ENCODE measurements at regions not wholly inside any gene's neighbourhood (a gene's known extent, or its start where the extent isn't known, plus 50 kb on each side); places are given as distances from the start of the nearest gene placed in this dataset.
"Not testable (repeated sequence)": the region's sequence is repeated elsewhere in the genome, so short reads cannot be mapped to it uniquely, and the experiment has no call there.

- no peak for DNase-seq
- no peaks in the 10 kb centered on the region for H3K36me3 ChIP-seq (ENCODE audit: control insufficient read depth, insufficient read depth, low read length)
- no peaks in the 10 kb centered on the region for H3K9me3 ChIP-seq (ENCODE audit: control insufficient read depth, low read depth, low read length)
- H3K27ac ChIP-seq (ENCODE audit: low read length) = no peak overlapping the region
- no CpG with 5 or more reads among the region's 1 CpG for WGBS (ENCODE audit: insufficient coverage, low lambda C conversion rate)
- H3K4me1 ChIP-seq (ENCODE audit: control insufficient read depth, insufficient read depth, low read length) = no peaks in the 10 kb centered on the region
- H3K27me3 ChIP-seq (ENCODE audit: control insufficient read depth, insufficient read depth, low read length) = no peaks in the 10 kb centered on the region
- no peak overlapping the region for H3K4me3 ChIP-seq (ENCODE audit: low read length)
These were observed 115.6 kb downstream of the TNFSF18 start for GRCh38 chr1:172935062-172935592.

GRCh38 chr1:172936088-172936645 lies 114.6 kb downstream of the TNFSF18 start:
- no peaks in the 10 kb centered on the region for H3K27me3 ChIP-seq (ENCODE audit: control insufficient read depth, insufficient read depth, low read length)
- no peaks in the 10 kb centered on the region for H3K36me3 ChIP-seq (ENCODE audit: control insufficient read depth, insufficient read depth, low read length)
- no peak overlapping the region for H3K4me3 ChIP-seq (ENCODE audit: low read length)
- no CpG with 5 or more reads among the region's 3 CpGs for WGBS (ENCODE audit: insufficient coverage, low lambda C conversion rate)
- no peak for DNase-seq
- no peaks in the 10 kb centered on the region for H3K9me3 ChIP-seq (ENCODE audit: control insufficient read depth, low read depth, low read length)
- H3K27ac ChIP-seq (ENCODE audit: low read length) = no peak overlapping the region
- H3K4me1 ChIP-seq (ENCODE audit: control insufficient read depth, insufficient read depth, low read length) = no peaks in the 10 kb centered on the region

- Histone ChIP-seq H3K4me3 (ENCODE audit: low read length) (no peak overlapping the region), H3K36me3 (ENCODE audit: control insufficient read depth, insufficient read depth, low read length) (no peaks in the 10 kb centered on the region), H3K27ac (ENCODE audit: low read length) (no peak overlapping the region), H3K27me3 (ENCODE audit: control insufficient read depth, insufficient read depth, low read length) (no peaks in the 10 kb centered on the region), H3K9me3 (ENCODE audit: control insufficient read depth, low read depth, low read length) (no peaks in the 10 kb centered on the region), H3K4me1 (ENCODE audit: control insufficient read depth, insufficient read depth, low read length) (no peaks in the 10 kb centered on the region)
- DNase-seq = no peak
These were observed 112.1 kb downstream of the TNFSF18 start for GRCh38 chr1:172938681-172939080.

- Histone ChIP-seq H3K36me3 (ENCODE audit: control insufficient read depth, insufficient read depth, low read length) (no peaks in the 10 kb centered on the region), H3K4me3 (ENCODE audit: low read length) (no peak overlapping the region), H3K9me3 (ENCODE audit: control insufficient read depth, low read depth, low read length) (no peaks in the 10 kb centered on the region), H3K27ac (ENCODE audit: low read length) (no peak overlapping the region), H3K27me3 (ENCODE audit: control insufficient read depth, insufficient read depth, low read length) (no peaks in the 10 kb centered on the region), H3K4me1 (ENCODE audit: control insufficient read depth, insufficient read depth, low read length) (no peaks in the 10 kb centered on the region)
- DNase-seq = no peak
- no CpG with 5 or more reads among the region's 4 CpGs for WGBS (ENCODE audit: insufficient coverage, low lambda C conversion rate)
These were observed 111.3 kb downstream of the TNFSF18 start for GRCh38 chr1:172939475-172939874.

- no peak overlapping the region for H3K27ac ChIP-seq (ENCODE audit: low read length)
These were observed 110.4 kb downstream of the TNFSF18 start for GRCh38 chr1:172940174-172940855.

GRCh38 chr1:172941471-172941870 lies 109.3 kb downstream of the TNFSF18 start:
- WGBS (ENCODE audit: insufficient coverage, low lambda C conversion rate) = no CpG with 5 or more reads among the region's 1 CpG
- Histone ChIP-seq H3K27me3 (ENCODE audit: control insufficient read depth, insufficient read depth, low read length) (no peaks in the 10 kb centered on the region), H3K4me3 (ENCODE audit: low read length) (no peak overlapping the region), H3K27ac (ENCODE audit: low read length) (no peak overlapping the region), H3K4me1 (ENCODE audit: control insufficient read depth, insufficient read depth, low read length) (no peaks in the 10 kb centered on the region), H3K36me3 (ENCODE audit: control insufficient read depth, insufficient read depth, low read length) (no peaks in the 10 kb centered on the region), H3K9me3 (ENCODE audit: control insufficient read depth, low read depth, low read length) (no peaks in the 10 kb centered on the region)
- no peak for DNase-seq

More at GRCh38 chr1:172940174-172940855, 110.4 kb downstream of the TNFSF18 start:
- no peaks in the 10 kb centered on the region for H3K9me3 ChIP-seq (ENCODE audit: control insufficient read depth, low read depth, low read length)
- H3K27me3 ChIP-seq (ENCODE audit: control insufficient read depth, insufficient read depth, low read length) = no peaks in the 10 kb centered on the region
- no peaks in the 10 kb centered on the region for H3K4me1 ChIP-seq (ENCODE audit: control insufficient read depth, insufficient read depth, low read length)
- no peaks in the 10 kb centered on the region for H3K36me3 ChIP-seq (ENCODE audit: control insufficient read depth, insufficient read depth, low read length)
- peak in 1 of 2 donors; percentile 14 for DNase-seq
- WGBS (ENCODE audit: insufficient coverage, low lambda C conversion rate) = no CpG with 5 or more reads among the region's 5 CpGs
- H3K4me3 ChIP-seq (ENCODE audit: low read length) = no peak overlapping the region

- no peaks in the 10 kb centered on the region for H3K27me3 ChIP-seq (ENCODE audit: control insufficient read depth, insufficient read depth, low read length)
- WGBS (ENCODE audit: insufficient coverage, low lambda C conversion rate) = no CpG with 5 or more reads among the region's 2 CpGs
- no peak for DNase-seq
- no peak overlapping the region for H3K27ac ChIP-seq (ENCODE audit: low read length)
- no peak overlapping the region for H3K4me3 ChIP-seq (ENCODE audit: low read length)
- no peaks in the 10 kb centered on the region for H3K36me3 ChIP-seq (ENCODE audit: control insufficient read depth, insufficient read depth, low read length)
- no peaks in the 10 kb centered on the region for H3K9me3 ChIP-seq (ENCODE audit: control insufficient read depth, low read depth, low read length)
- no peaks in the 10 kb centered on the region for H3K4me1 ChIP-seq (ENCODE audit: control insufficient read depth, insufficient read depth, low read length)
These were observed 108.8 kb downstream of the TNFSF18 start for GRCh38 chr1:172941945-172942344.

GRCh38 chr1:172943138-172943537 lies 107.6 kb downstream of the TNFSF18 start:
- H3K27me3 ChIP-seq (ENCODE audit: control insufficient read depth, insufficient read depth, low read length); H3K9me3 ChIP-seq (ENCODE audit: control insufficient read depth, low read depth, low read length); H3K4me3 ChIP-seq (ENCODE audit: low read length); H3K27ac ChIP-seq (ENCODE audit: low read length); H3K4me1 ChIP-seq (ENCODE audit: control insufficient read depth, insufficient read depth, low read length); H3K36me3 ChIP-seq (ENCODE audit: control insufficient read depth, insufficient read depth, low read length); DNase-seq: not testable (repeated sequence)
- no CpG with 5 or more reads among the region's 2 CpGs for WGBS (ENCODE audit: insufficient coverage, low lambda C conversion rate)

GRCh38 chr1:172944931-172945330 lies 105.8 kb downstream of the TNFSF18 start:
- H3K4me1 ChIP-seq (ENCODE audit: control insufficient read depth, insufficient read depth, low read length) = no peaks in the 10 kb centered on the region
- H3K27ac ChIP-seq (ENCODE audit: low read length) = no peak overlapping the region
- H3K36me3 ChIP-seq (ENCODE audit: control insufficient read depth, insufficient read depth, low read length) = no peaks in the 10 kb centered on the region
- H3K27me3 ChIP-seq (ENCODE audit: control insufficient read depth, insufficient read depth, low read length) = no peaks in the 10 kb centered on the region
- H3K9me3 ChIP-seq (ENCODE audit: control insufficient read depth, low read depth, low read length) = no peaks in the 10 kb centered on the region
- DNase-seq = no peak
- H3K4me3 ChIP-seq (ENCODE audit: low read length) = no peak overlapping the region

- Histone ChIP-seq H3K27ac (ENCODE audit: low read length) (no peak overlapping the region), H3K9me3 (ENCODE audit: control insufficient read depth, low read depth, low read length) (no peaks in the 10 kb centered on the region), H3K27me3 (ENCODE audit: control insufficient read depth, insufficient read depth, low read length) (no peaks in the 10 kb centered on the region), H3K4me1 (ENCODE audit: control insufficient read depth, insufficient read depth, low read length) (no peaks in the 10 kb centered on the region), H3K4me3 (ENCODE audit: low read length) (no peak overlapping the region), H3K36me3 (ENCODE audit: control insufficient read depth, insufficient read depth, low read length) (no peaks in the 10 kb centered on the region)
- WGBS (ENCODE audit: insufficient coverage, low lambda C conversion rate) = no CpG with 5 or more reads among the region's 2 CpGs
- no peak for DNase-seq
These were observed 103.8 kb downstream of the TNFSF18 start for GRCh38 chr1:172946814-172947507.

Measured in large intestine (tissue), 3 donors.